Mesendoderm (in vitro differentiated cells): ENCODE measurements at regions not wholly inside any gene's neighbourhood (a gene's known extent, or its start where the extent isn't known, plus 50 kb on each side); places are given as distances from the start of the nearest gene placed in this dataset.

Source experiments
- DNase-seq: peaks from one replicate; pipeline ENCODE4 v3.0.0; 2013
- H2AK5ac ChIP-seq: 2 replicates; pipeline ENCODE4 v1.6.1; 2013; ENCODE audit warnings: low read length, inconsistent platforms
- H2BK120ac ChIP-seq: 2 replicates; pipeline ENCODE4 v1.6.1; 2013; ENCODE audit warnings: low read depth, mild to moderate bottlenecking, low read length, moderate library complexity, mixed read lengths
- H2BK15ac ChIP-seq: replicated peaks from 2 replicates; pipeline ENCODE4 v1.6.1; 2013; ENCODE audit warnings: low read depth, mild to moderate bottlenecking, moderate library complexity
- H2BK5ac ChIP-seq: 2 replicates; pipeline ENCODE4 v1.6.1; 2013; ENCODE audit warnings: low read length, inconsistent platforms
- H3K18ac ChIP-seq: 2 replicates; pipeline ENCODE4 v1.6.1; 2013; ENCODE audit warnings: mild to moderate bottlenecking, low read length, mixed read lengths
- H3K23ac ChIP-seq: one replicate; pipeline ENCODE4 v1.6.1; 2013; ENCODE audit warnings: low read length
- H3K27ac ChIP-seq: 2 replicates; pipeline ENCODE4 v1.5.1; 2013; ENCODE audit warnings: low read depth, mild to moderate bottlenecking, inconsistent platforms, low read length, moderate library complexity
- H3K27me3 ChIP-seq: 2 replicates; pipeline ENCODE4 v1.6.1; 2013; ENCODE audit warnings: low read length, control low read depth, mild to moderate bottlenecking, inconsistent platforms; ENCODE audit not compliant: insufficient read depth, poor library complexity
- H3K36me3 ChIP-seq: 2 replicates; pipeline ENCODE4 v1.6.1; 2013; ENCODE audit warnings: low read length, inconsistent platforms; ENCODE audit not compliant: control insufficient read depth, insufficient read depth
- H3K4ac ChIP-seq: one replicate; pipeline ENCODE4 v1.6.1; 2013; ENCODE audit warnings: low read depth, mild to moderate bottlenecking, low read length, moderate library complexity
- H3K4me1 ChIP-seq: 2 replicates; pipeline ENCODE4 v1.6.1; 2013; ENCODE audit warnings: low read depth, low read length, inconsistent platforms; ENCODE audit not compliant: control insufficient read depth
- H3K4me2 ChIP-seq: 2 replicates; pipeline ENCODE4 v1.6.1; 2013; ENCODE audit warnings: low read length
- H3K4me3 ChIP-seq: 2 replicates; pipeline ENCODE4 v1.5.1; 2013; ENCODE audit warnings: mild to moderate bottlenecking, low read length
- H3K56ac ChIP-seq: one replicate; pipeline ENCODE4 v1.6.1; 2013; ENCODE audit warnings: low read length
- H3K79me1 ChIP-seq: 2 replicates; pipeline ENCODE4 v1.6.1; 2013; ENCODE audit warnings: low read length, inconsistent platforms
- H3K79me2 ChIP-seq: 2 replicates; pipeline ENCODE4 v1.6.1; 2013; ENCODE audit warnings: mild to moderate bottlenecking, low read length; ENCODE audit not compliant: control insufficient read depth, insufficient read depth
- H3K9ac ChIP-seq: 2 replicates; pipeline ENCODE4 v1.6.1; 2013; ENCODE audit warnings: low read length, inconsistent platforms
- H4K5ac ChIP-seq: one replicate; pipeline ENCODE4 v1.6.1; 2013; ENCODE audit warnings: low read length
- H4K8ac ChIP-seq: one replicate; pipeline ENCODE4 v1.6.1; 2013; ENCODE audit warnings: low read depth, mild to moderate bottlenecking, control low read depth, low read length, moderate library complexity
- WGBS: extraction: QIAGEN DNeasy Blood & Tissue Kit; methylation state at CpG from one replicate; pipeline ENCODE4 v1.1.7; 2013; ENCODE audit warnings: low lambda C conversion rate, missing lambda C conversion rate; ENCODE audit not compliant: insufficient coverage; ENCODE audit errors: extremely low coverage; 5-methylcytosine and 5-hydroxymethylcytosine counted together

DNA sequence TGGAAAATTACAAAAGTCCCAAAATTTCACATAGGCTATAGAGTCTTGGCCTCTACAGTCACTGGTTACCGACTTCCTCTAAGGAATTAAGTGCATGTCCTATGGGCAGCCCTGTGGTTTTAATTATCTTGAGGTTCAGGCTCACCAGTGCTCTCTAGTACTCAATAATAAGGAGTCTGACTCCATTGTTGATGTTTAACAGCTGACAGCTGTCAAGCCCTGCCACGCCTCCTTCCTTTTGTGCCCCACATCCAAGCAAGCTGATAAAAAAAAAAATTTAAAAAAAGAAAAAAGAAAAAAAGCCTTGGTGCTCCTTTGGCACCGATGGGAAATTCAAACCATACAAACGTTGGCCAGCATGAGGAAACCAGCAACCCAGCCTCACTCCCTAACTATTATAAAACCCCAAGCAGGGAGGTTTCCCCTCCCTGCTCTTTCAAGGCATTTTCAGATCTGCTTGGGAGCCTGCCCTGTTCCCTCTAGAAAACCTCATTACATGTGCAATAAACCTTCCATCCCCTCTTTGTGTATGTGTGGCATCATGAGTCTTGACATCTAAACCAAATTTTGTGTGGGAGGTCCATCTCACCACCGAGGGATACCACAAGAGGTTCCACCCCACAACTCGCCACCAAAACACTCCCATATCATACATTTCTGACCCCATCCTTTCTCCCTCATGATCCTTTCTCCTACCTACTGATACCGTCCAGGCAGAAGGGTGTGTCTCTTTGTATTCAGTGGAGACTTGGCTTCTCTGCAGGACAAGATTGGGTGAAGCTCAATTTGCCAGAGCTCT lies 70.9 kb upstream of the CCDC71L start:
- Histone ChIP-seq H3K23ac (no peak overlapping the region), H3K56ac (no peak overlapping the region), H4K8ac (no peak overlapping the region), H3K79me2 (no peaks in the 10 kb centered on the region), H2AK5ac (no peak overlapping the region), H3K27ac (no peak overlapping the region), H2BK5ac (no peak overlapping the region), H2BK120ac (no peak overlapping the region), H3K18ac (no peak overlapping the region), H3K27me3 (no peaks in the 10 kb centered on the region), H3K4me1 (no peaks in the 10 kb centered on the region), H3K4ac (no peak overlapping the region), H3K4me3 (no peak overlapping the region), H2BK15ac (no peak overlapping the region), H3K4me2 (no peak overlapping the region), H3K9ac (no peak overlapping the region), H3K79me1 (no peaks in the 10 kb centered on the region), H3K36me3 (no peaks in the 10 kb centered on the region), H4K5ac (no peak overlapping the region)
- no peak for DNase-seq
- 100% methylated on average over 1 of the region's 7 CpGs for WGBS

DNA sequence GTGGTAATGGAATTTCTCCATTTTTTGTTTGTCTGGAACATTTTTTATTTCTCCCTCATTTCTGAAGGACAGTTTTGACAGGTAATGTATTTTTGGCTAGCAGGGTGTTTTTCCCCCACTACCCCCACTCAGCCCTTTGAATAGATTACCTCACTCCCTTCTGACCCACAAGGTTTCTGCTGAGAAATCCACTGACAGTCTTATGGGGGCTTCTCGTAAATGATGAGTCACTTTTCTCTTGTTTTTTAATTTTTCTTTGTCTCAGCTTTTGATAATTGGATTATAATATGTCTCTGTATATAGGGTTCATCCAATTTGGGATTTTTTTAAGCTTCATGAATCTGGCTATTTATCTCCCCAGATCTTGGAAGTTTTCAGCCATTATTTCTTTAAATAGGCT lies 74.7 kb upstream of the CCDC71L start:
- H4K5ac ChIP-seq: no peak overlapping the region
- no peak overlapping the region for H2BK15ac ChIP-seq
- no peak overlapping the region for H2BK5ac ChIP-seq
- H4K8ac ChIP-seq: no peak overlapping the region
- H3K4me1 ChIP-seq: no peaks in the 10 kb centered on the region
- H3K56ac ChIP-seq: no peak overlapping the region
- no peak overlapping the region for H3K27ac ChIP-seq
- H3K36me3 ChIP-seq: no peaks in the 10 kb centered on the region
- no peak overlapping the region for H3K4me2 ChIP-seq
- no peak overlapping the region for H3K4ac ChIP-seq
- no CpG with 5 or more reads among the region's 1 CpG for WGBS
- no peak overlapping the region for H3K9ac ChIP-seq
- H3K79me1 ChIP-seq: no peaks in the 10 kb centered on the region
- no peak overlapping the region for H2BK120ac ChIP-seq
- H2AK5ac ChIP-seq: no peak overlapping the region
- no peak overlapping the region for H3K4me3 ChIP-seq
- H3K27me3 ChIP-seq: no peaks in the 10 kb centered on the region
- H3K18ac ChIP-seq: no peak overlapping the region
- DNase-seq: no peak
- no peak overlapping the region for H3K23ac ChIP-seq
- H3K79me2 ChIP-seq: no peaks in the 10 kb centered on the region

DNA sequence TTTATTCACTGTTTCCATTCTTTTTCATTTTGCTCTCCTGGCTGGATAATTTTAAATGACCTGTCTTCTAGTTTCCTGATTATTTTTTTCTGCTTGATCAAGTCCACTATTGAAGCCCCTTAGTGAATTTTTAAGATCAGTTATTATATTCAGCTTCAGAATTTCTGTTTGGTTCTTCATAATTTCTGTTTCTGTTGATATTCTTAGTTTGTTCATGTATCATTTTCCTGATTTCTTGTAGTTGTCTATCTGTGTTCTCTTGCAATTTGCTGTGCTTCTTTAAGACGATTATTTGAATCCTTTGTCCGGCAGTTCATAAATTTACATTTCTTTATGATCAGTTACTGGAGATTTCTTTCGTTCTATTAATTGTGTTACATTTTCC lies 75.2 kb upstream of the CCDC71L start:
- Histone ChIP-seq H3K4ac (no peak overlapping the region), H3K79me2 (no peaks in the 10 kb centered on the region), H3K4me3 (no peak overlapping the region), H3K4me1 (no peaks in the 10 kb centered on the region), H3K4me2 (no peak overlapping the region), H3K18ac (no peak overlapping the region), H2BK120ac (no peak overlapping the region), H3K9ac (no peak overlapping the region), H3K79me1 (no peaks in the 10 kb centered on the region), H4K5ac (no peak overlapping the region), H3K23ac (no peak overlapping the region), H2BK15ac (no peak overlapping the region), H3K27me3 (no peaks in the 10 kb centered on the region), H2BK5ac (no peak overlapping the region), H4K8ac (no peak overlapping the region), H3K36me3 (no peaks in the 10 kb centered on the region), H2AK5ac (no peak overlapping the region), H3K56ac (no peak overlapping the region), H3K27ac (no peak overlapping the region)
- DNase-seq: no peak
- WGBS: no CpG with 5 or more reads among the region's 3 CpGs

DNA sequence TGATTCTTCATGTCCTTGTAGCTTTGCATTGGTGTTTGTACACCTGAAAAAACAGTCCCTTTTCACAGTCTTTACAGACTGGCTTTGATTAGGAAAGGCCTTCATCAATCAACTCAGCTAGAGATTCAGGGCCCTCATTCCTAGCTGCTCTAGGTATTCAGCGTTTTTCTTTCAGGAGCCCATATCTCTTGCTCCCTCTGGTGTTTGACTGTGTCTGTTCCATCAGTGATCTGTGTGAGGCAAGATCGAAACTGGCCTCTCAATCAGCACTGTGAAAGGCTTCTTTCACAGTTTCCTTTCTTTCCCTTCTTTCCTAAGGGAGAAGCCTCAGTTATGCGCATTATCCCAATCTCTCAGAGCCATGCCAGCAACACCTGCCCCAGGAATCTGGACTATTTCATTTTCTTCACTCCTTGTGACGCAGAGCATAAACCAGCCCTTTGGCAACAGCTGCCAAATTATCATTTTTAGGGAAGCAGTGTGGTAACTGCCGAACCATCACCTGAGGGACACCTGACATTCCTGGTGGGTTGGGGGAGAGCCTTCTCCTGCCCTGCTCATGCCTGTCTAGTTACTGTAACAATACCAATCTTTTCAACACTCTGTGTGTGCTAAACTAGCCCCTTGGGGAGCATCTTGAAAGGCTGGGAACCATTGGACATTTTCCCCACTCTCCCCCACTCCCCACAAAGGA lies 75.7 kb upstream of the CCDC71L start:
- Histone ChIP-seq H3K79me2 (no peaks in the 10 kb centered on the region), H4K8ac (no peak overlapping the region), H2BK15ac (no peak overlapping the region), H4K5ac (no peak overlapping the region), H3K27me3 (no peaks in the 10 kb centered on the region), H3K4ac (no peak overlapping the region), H2AK5ac (no peak overlapping the region), H3K4me3 (no peak overlapping the region), H3K36me3 (no peaks in the 10 kb centered on the region), H2BK120ac (no peak overlapping the region), H3K4me1 (no peaks in the 10 kb centered on the region), H3K79me1 (no peaks in the 10 kb centered on the region), H2BK5ac (no peak overlapping the region), H3K56ac (peak overlapping the region; percentile 2), H3K18ac (no peak overlapping the region), H3K23ac (no peak overlapping the region), H3K9ac (no peak overlapping the region), H3K4me2 (no peak overlapping the region), H3K27ac (no peak overlapping the region)
- no CpG with 5 or more reads among the region's 5 CpGs for WGBS
- DNase-seq: peak; percentile 91

DNA sequence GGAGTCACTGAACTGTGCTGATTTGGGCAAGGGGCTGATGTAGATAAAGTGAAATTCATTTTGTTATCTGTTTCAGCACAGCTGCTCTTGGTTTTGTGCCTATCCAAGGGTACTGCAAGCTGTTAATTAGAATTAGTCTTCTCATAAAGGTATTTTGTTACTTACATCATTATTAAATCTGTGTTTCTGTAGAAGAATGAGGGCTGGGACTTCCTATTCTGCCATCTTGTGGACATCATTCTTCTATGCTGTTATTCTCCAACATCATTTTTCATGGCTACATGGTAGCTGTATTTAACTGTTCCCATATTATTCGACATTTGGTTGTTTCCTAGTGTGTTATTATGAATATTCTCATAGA lies 76.2 kb upstream of the CCDC71L start:
- Histone ChIP-seq H3K36me3 (no peaks in the 10 kb centered on the region), H3K23ac (no peak overlapping the region), H3K4me1 (no peaks in the 10 kb centered on the region), H2BK120ac (no peak overlapping the region), H3K4ac (no peak overlapping the region), H4K8ac (no peak overlapping the region), H3K56ac (no peak overlapping the region), H3K18ac (no peak overlapping the region), H3K27ac (no peak overlapping the region), H2BK5ac (no peak overlapping the region), H3K79me2 (no peaks in the 10 kb centered on the region), H3K27me3 (no peaks in the 10 kb centered on the region), H3K9ac (no peak overlapping the region), H2BK15ac (no peak overlapping the region), H3K4me2 (no peak overlapping the region), H3K4me3 (no peak overlapping the region), H3K79me1 (no peaks in the 10 kb centered on the region), H4K5ac (no peak overlapping the region), H2AK5ac (no peak overlapping the region)
- no CpG with 5 or more reads among the region's 1 CpG for WGBS
- peak; percentile 40 for DNase-seq
